Osteocyte (in vitro differentiated cells): ENCODE measurements at regions not wholly inside any gene's neighbourhood (a gene's known extent, or its start where the extent isn't known, plus 50 kb on each side); places are given as distances from the start of the nearest gene placed in this dataset.

Experiments
- DNase-seq: peaks from one replicate; pipeline ENCODE4 v3.0.0; 2021; ENCODE audit warnings: mixed read lengths; ENCODE audit not compliant: unreplicated experiment; ENCODE audit errors: extremely low spot score
- H3K27ac Mint-ChIP-seq: one replicate; pipeline ENCODE4 v1.8.0; 2021; ENCODE audit warnings: mild to moderate bottlenecking, mixed read lengths; ENCODE audit not compliant: unreplicated experiment
- H3K27me3 Mint-ChIP-seq: one replicate; pipeline ENCODE4 v1.8.0; 2021; ENCODE audit warnings: mixed read lengths; ENCODE audit not compliant: unreplicated experiment
- H3K36me3 Mint-ChIP-seq: one replicate; pipeline ENCODE4 v1.8.0; 2021; ENCODE audit warnings: mixed read lengths; ENCODE audit not compliant: unreplicated experiment
- H3K4me1 Mint-ChIP-seq: one replicate; pipeline ENCODE4 v1.8.0; 2021; ENCODE audit warnings: mixed read lengths; ENCODE audit not compliant: unreplicated experiment
- H3K4me3 Mint-ChIP-seq: one replicate; pipeline ENCODE4 v1.8.0; 2021; ENCODE audit warnings: mild to moderate bottlenecking, moderate library complexity, mixed read lengths; ENCODE audit not compliant: unreplicated experiment
- H3K9me3 Mint-ChIP-seq: one replicate; pipeline ENCODE4 v1.8.0; 2021; ENCODE audit warnings: mixed read lengths; ENCODE audit not compliant: unreplicated experiment
- TF ChIP-seq, protein P1 (sequence below): fragments of 200-600 bp; sonication (generic); IDR thresholded peaks from 2 replicates; pipeline ENCODE4 v1.5.0; 2021; ENCODE audit warnings: antibody characterized with exemption, mild to moderate bottlenecking, moderate library complexity

DNA sequence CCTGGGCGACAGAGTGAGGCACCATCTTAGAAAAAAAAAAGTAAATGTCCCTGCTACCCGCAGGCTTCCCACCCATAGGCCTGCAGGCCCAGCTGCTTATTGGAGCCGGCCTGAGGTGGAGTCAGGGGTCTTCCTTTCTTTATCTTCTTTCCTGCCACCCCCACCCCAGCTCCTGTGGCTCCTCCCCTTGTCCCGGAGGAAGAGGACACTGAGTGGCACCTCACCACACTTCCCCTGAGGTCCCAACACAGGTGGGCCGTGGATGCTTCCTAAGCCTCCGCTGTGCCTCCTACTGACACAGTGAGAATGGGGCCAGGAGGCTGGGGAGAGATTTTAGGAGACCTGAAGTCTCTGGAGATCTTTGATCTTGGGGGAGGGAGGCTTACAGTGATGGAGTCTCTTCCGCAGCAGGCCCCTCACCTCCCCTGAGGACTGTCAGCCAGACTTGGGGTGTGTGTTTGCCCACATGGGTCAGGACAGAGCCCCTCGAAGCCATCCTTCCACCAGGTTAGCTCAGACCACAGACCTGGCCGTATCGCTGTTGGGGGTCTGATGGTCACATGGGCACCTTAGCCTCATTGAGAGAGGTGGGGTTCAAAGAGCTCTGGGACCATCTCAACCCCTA lies 135.4 kb upstream of the IER5L start:
- Mint-ChIP-seq H3K27ac (no peak overlapping the region), H3K36me3 (no peaks in the 10 kb centered on the region), H3K4me3 (no peak overlapping the region)

GRCh38 chr9:129312251-129313122 lies 134.4 kb upstream of the IER5L start:
- no peak overlapping the region for H3K27ac Mint-ChIP-seq
- TF ChIP-seq, protein P1, sequence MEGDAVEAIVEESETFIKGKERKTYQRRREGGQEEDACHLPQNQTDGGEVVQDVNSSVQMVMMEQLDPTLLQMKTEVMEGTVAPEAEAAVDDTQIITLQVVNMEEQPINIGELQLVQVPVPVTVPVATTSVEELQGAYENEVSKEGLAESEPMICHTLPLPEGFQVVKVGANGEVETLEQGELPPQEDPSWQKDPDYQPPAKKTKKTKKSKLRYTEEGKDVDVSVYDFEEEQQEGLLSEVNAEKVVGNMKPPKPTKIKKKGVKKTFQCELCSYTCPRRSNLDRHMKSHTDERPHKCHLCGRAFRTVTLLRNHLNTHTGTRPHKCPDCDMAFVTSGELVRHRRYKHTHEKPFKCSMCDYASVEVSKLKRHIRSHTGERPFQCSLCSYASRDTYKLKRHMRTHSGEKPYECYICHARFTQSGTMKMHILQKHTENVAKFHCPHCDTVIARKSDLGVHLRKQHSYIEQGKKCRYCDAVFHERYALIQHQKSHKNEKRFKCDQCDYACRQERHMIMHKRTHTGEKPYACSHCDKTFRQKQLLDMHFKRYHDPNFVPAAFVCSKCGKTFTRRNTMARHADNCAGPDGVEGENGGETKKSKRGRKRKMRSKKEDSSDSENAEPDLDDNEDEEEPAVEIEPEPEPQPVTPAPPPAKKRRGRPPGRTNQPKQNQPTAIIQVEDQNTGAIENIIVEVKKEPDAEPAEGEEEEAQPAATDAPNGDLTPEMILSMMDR = no peak
- H3K27me3 Mint-ChIP-seq = peaks cover 2% of the 10 kb centered on the region
- no peak overlapping the region for H3K4me3 Mint-ChIP-seq
- no peaks in the 10 kb centered on the region for H3K36me3 Mint-ChIP-seq
- peak; percentile 49 for DNase-seq
- H3K9me3 Mint-ChIP-seq = no peaks in the 10 kb centered on the region
- peaks cover 31% of the 10 kb centered on the region for H3K4me1 Mint-ChIP-seq

More for the DNA sequence above, 135.4 kb upstream of the IER5L start:
- DNase-seq = peak; percentile 66
- TF ChIP-seq, protein P1 = no peak
- peaks cover 40% of the 10 kb centered on the region for H3K4me1 Mint-ChIP-seq
- H3K9me3 Mint-ChIP-seq = no peaks in the 10 kb centered on the region
- peaks cover 2% of the 10 kb centered on the region for H3K27me3 Mint-ChIP-seq

- TF ChIP-seq, protein P1 = no peak
- no peaks in the 10 kb centered on the region for H3K36me3 Mint-ChIP-seq
- H3K4me1 Mint-ChIP-seq = peaks cover 25% of the 10 kb centered on the region
- no peak overlapping the region for H3K4me3 Mint-ChIP-seq
- DNase-seq = peak; percentile 36
- H3K9me3 Mint-ChIP-seq = no peaks in the 10 kb centered on the region
- H3K27ac Mint-ChIP-seq = no peak overlapping the region
- H3K27me3 Mint-ChIP-seq = peaks cover 2% of the 10 kb centered on the region
Measured at GRCh38 chr9:129311643-129312042, 133.6 kb upstream of the IER5L start.

- Mint-ChIP-seq H3K36me3 (no peaks in the 10 kb centered on the region), H3K9me3 (no peaks in the 10 kb centered on the region), H3K4me3 (no peak overlapping the region), H3K4me1 (peaks cover 16% of the 10 kb centered on the region), H3K27me3 (peaks cover 2% of the 10 kb centered on the region), H3K27ac (no peak overlapping the region)
- TF ChIP-seq, protein P1 = no peak
- DNase-seq = no peak
Measured at GRCh38 chr9:129310666-129311350, 132.7 kb upstream of the IER5L start.

DNA sequence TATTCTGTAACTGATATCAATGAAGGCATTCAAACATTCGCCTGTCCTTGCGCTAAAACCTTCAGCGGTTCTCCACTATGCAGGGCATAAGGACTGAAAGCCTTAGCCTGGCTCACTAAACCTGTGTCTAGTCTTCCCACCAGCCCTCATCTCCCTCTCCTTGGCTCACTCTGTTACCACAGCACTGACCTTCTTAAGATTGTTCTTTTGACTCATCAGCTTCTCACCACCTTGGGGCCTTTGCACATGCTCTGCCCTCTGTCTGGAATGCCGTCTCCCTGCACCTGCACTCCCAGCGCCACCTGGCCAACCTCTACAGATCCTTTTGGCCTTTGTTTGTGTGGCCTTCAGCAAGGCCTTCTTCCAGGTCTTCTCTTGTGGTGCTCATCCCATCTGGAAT lies 131.8 kb upstream of the IER5L start:
- peaks cover 2% of the 10 kb centered on the region for H3K27me3 Mint-ChIP-seq
- H3K36me3 Mint-ChIP-seq = no peaks in the 10 kb centered on the region
- TF ChIP-seq, protein P1 = no peak
- no peak overlapping the region for H3K27ac Mint-ChIP-seq
- peaks cover 8% of the 10 kb centered on the region for H3K4me1 Mint-ChIP-seq
- peak; percentile 38 for DNase-seq
- no peak overlapping the region for H3K4me3 Mint-ChIP-seq
- H3K9me3 Mint-ChIP-seq = no peaks in the 10 kb centered on the region
